ENCODE measurements at regions not wholly inside any gene's neighbourhood (a gene's known extent, or its start where the extent isn't known, plus 50 kb on each side); places are given as distances from the start of the nearest gene placed in this dataset.
"Not testable (repeated sequence)": the region's sequence is repeated elsewhere in the genome, so short reads cannot be mapped to it uniquely, and the experiment has no call there.

DNA sequence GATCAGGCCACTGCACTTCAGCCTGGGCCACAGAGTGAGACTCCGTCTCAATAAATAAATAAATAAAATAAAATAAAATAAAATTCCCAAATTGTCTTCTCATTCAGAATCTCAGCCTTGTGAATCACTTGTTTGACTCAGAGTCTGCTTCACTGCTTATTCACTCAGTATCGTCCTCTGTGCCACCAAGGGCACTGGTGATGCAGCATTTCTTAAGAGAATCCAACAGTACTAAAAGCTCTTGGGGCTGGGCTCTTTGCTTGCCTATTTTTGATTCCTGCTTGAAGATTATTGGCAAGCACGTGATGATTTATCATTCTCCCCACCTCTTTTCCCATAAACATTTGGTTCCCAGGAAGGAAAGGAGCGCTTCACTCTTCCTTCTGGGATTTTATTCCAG is 54.8 kb upstream of the HMGB1 start:
- intact Hi-C loops (cut with micrococcal nuclease): no loop called here

DNA sequence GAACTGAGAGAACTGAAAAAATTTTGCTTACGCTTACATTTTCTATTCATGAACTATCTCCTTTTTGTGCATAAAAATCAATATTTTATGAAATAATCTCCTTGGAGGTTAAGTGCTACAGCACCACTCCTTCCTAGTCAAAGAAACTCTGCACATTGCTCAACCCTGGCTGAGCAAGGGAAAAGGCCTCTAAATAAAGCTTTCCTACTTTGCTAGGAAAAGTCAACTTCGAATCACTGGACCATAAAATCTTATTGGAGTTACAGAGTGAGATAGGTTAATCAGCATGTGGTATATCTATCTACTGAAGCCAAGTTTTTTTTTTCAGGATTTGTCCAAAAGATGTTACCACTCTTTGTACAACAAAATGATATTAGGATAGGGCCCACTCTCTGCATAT is 57.5 kb upstream of the HMGB1 start:
- no peak overlapping the region for H3K27ac Mint-ChIP-seq
- H3K27me3 Mint-ChIP-seq: peaks cover 3% of the 10 kb centered on the region
- DNase-seq: no peak
- intact Hi-C loops (cut with micrococcal nuclease): no loop called here
- H3K9me3 Mint-ChIP-seq: peaks cover 4% of the 10 kb centered on the region
- no peak overlapping the region for H3K4me3 Mint-ChIP-seq
- no peaks in the 10 kb centered on the region for H3K36me3 Mint-ChIP-seq (ENCODE audit: low read depth)
- H3K4me1 Mint-ChIP-seq: peaks cover 5% of the 10 kb centered on the region

More for the DNA sequence above, 54.8 kb upstream of the HMGB1 start:
- H3K27ac Mint-ChIP-seq: no peak overlapping the region
- no peak for DNase-seq
- H3K27me3 Mint-ChIP-seq: peaks cover 7% of the 10 kb centered on the region
- H3K4me3 Mint-ChIP-seq: no peak overlapping the region
- H3K4me1 Mint-ChIP-seq: peaks cover 5% of the 10 kb centered on the region
- H3K36me3 Mint-ChIP-seq (ENCODE audit: low read depth): no peaks in the 10 kb centered on the region
- H3K9me3 Mint-ChIP-seq: peaks cover 4% of the 10 kb centered on the region

DNA sequence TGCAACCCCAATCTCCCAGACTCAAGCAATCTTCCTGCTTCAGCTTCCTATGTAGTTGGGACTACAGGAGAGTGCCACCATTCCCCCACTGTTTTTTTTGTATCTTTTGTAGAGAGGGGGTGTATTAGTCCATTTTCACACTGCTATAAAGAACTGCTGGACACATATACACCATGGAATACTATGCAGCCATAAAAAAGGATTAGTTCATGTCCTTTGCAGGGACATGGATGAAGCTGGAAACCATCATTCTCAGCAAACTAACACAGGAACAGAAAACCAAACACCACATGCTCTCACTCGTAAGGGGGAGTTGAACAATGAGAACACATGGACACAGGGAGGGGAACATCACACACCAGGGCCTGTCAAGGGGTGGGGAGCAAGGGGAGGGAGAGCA is 58.1 kb upstream of the HMGB1 start:
- H3K36me3 Mint-ChIP-seq (ENCODE audit: low read depth); H3K27ac Mint-ChIP-seq; intact Hi-C loops (cut with micrococcal nuclease); H3K4me3 Mint-ChIP-seq; H3K4me1 Mint-ChIP-seq; H3K27me3 Mint-ChIP-seq; DNase-seq; H3K9me3 Mint-ChIP-seq: not testable (repeated sequence)

DNA sequence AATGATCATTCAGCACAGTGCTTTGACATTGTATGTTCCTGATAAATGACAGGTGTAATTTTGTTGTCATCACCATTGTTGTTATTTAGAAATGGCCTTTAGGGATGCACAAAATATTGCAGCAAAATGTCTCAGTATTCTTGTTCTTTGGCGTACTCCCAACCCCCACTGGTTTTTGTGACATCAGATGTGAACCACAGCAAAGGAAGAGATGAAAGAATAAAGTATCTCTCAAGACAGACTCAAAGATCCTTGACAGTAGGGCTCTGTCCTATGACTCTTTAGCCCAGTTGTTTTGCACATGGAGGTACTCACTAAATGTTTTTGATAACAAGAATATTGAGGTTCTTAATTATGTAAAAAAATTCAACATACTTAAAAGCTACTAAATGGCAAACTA is 59.5 kb upstream of the HMGB1 start:
- H3K9me3 Mint-ChIP-seq; H3K36me3 Mint-ChIP-seq (ENCODE audit: low read depth); H3K27ac Mint-ChIP-seq; H3K27me3 Mint-ChIP-seq; H3K4me1 Mint-ChIP-seq; intact Hi-C loops (cut with micrococcal nuclease); H3K4me3 Mint-ChIP-seq: not testable (repeated sequence)
- peak; percentile 67 for DNase-seq

DNA sequence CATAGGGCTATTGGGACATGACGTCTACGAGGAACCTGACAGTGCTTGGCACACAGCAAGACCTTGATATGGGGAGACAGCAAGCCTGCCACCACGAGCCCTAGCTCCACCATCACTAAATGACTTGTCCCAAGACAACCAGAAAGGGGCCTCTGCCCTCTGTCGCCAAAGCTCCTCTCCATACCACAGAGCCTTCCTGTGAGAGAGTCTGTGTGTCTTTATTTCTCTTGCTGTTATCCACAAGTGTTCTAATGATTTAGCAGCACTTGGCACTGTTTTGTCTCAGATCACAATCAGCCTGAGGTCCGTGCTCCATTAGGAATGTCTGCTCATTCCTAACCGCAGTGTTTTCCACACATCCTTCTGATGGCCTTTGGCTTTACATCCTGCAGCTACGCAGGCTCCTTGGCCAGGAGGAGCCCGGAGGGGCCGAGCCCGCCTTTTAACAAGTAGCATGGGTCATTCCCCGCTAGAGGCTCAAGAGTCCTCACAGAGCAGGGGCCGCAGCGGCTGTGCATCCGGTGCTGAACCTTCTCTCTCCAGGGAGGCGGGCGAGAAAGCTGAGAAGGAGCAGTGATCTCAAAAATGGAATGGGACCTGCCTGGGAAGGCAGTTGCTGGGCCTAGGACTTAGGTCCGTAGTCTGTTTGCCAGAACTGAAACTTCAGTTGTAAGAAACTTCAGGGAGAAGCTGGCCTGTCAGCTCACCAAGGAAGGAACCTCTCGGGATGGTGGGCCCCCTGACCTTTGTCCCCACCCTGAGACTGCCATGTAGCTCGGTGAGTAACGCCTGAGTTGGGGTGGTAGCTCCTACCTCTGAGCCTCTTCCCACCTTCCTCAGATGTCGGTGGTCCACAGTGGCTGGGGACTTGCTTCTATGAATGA is 61.1 kb upstream of the HMGB1 start:
- no peak for DNase-seq
- peaks cover 4% of the 10 kb centered on the region for H3K9me3 Mint-ChIP-seq
- peaks cover 2% of the 10 kb centered on the region for H3K27me3 Mint-ChIP-seq
- no peak overlapping the region for H3K27ac Mint-ChIP-seq
- no peaks in the 10 kb centered on the region for H3K36me3 Mint-ChIP-seq (ENCODE audit: low read depth)
- intact Hi-C loops (cut with micrococcal nuclease): no loop called here
- H3K4me1 Mint-ChIP-seq: peaks cover 5% of the 10 kb centered on the region
- H3K4me3 Mint-ChIP-seq: no peak overlapping the region

DNA sequence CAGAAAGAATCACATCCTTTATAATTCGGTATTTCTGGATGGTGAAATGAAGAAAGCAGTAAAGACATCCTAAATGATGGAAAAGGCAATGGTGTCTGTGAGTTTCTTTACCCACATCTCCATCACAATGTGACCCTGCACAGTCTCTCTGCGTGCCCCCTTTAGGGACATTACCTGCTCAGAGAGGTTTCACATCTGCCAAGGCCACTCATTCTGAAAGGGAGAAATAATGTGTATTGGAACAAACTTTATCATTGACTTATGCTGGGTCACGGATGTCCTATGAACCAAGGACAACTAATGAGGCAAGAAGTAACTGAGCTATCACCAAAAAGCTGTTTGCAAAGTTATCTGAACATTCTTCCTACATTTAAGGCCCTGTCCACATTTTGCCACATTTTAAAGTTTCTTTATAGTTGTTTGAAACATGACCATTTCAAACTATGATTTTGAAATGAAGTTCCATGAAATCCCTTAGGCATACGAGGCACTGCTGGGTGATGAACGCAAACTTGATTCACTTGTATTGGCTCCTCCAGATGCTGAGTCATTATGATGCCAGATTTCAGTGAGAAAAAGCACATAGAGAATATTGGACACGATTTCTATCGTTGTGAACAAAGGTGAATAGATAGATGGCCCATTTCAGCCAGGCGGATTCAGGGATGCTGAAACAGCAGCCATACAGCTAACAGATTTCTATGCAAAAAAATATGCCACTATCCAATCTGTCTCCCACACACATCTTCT is 63.5 kb upstream of the HMGB1 start:
- H3K36me3 Mint-ChIP-seq (ENCODE audit: low read depth): no peaks in the 10 kb centered on the region
- H3K4me3 Mint-ChIP-seq: no peak overlapping the region
- no peak overlapping the region for H3K27ac Mint-ChIP-seq
- H3K27me3 Mint-ChIP-seq: peaks cover under 1% of the 10 kb centered on the region
- no peak for DNase-seq
- intact Hi-C loops (cut with micrococcal nuclease): no loop called here
- no peaks in the 10 kb centered on the region for H3K9me3 Mint-ChIP-seq
- H3K4me1 Mint-ChIP-seq: peaks cover 5% of the 10 kb centered on the region

DNA sequence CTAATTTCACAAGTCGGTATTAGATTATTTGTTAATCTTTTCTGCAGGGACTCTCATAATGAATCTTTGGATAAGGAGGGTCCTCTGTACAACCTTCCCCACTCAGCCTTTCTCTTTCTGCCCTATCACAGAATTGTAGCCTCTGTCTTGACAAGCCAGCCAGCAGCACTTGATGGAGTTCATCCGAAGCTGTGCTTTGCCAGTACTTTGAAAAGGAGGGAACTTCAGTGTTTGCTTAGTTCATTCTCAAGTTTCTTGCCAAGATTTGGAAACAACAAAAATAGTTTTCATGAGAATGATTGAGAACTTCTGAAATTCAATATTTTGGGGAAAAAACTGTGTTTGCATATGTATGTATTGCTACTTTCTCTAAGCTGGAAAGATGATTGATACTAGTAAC is 69.3 kb upstream of the HMGB1 start:
- Mint-ChIP-seq H3K27ac (no peak overlapping the region), H3K4me1 (no peaks in the 10 kb centered on the region), H3K4me3 (no peak overlapping the region), H3K36me3 (ENCODE audit: low read depth) (no peaks in the 10 kb centered on the region), H3K27me3 (peaks cover 9% of the 10 kb centered on the region), H3K9me3 (no peaks in the 10 kb centered on the region)
- no peak for DNase-seq
- intact Hi-C loops (cut with micrococcal nuclease): no loop called here

DNA sequence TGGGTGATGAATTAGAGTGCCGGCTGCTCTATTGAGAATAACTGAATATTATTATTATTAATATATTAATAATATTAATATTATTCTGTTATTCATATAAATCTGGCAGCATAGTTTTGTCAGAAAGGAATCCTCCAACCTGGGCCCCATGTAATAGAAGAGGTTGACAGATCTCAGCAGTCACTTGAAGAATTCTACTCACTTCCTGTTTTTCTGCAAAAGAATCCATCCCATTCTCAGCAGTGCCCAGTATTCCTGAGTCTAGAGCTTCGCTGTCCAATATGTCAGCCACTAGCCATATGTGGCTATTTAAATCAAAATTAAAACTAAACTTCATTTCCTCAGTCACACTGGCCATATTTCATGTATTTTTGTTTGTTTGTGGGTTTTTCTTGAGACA is 72.4 kb upstream of the USPL1 start:
- Mint-ChIP-seq H3K9me3 (no peaks in the 10 kb centered on the region), H3K36me3 (ENCODE audit: low read depth) (no peaks in the 10 kb centered on the region), H3K27ac (no peak overlapping the region), H3K4me1 (peaks cover 2% of the 10 kb centered on the region), H3K27me3 (peaks cover 5% of the 10 kb centered on the region), H3K4me3 (no peak overlapping the region)
- intact Hi-C loops (cut with micrococcal nuclease): no loop called here
- DNase-seq: no peak

DNA sequence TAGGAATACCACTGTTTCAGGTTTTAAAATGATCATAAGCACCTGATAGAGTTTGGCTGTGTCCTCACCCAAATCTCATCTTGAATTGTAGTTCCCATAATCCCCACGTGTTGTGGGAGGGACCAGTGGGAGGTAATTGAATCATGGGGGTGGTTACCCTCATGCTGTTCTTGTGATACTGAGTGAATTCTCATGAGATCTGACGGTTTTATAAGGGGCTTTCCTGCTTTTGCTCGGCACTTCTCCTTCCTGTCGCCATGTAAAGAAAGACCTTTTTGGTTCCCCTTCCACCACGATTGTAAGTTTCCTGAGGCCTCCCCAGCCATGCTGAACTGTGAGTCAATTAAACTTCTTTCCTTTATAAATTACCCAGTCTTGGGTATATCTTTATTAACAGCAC is 69.7 kb upstream of the USPL1 start:
- DNase-seq; H3K4me3 Mint-ChIP-seq; H3K36me3 Mint-ChIP-seq (ENCODE audit: low read depth); H3K9me3 Mint-ChIP-seq; intact Hi-C loops (cut with micrococcal nuclease); H3K27ac Mint-ChIP-seq; H3K4me1 Mint-ChIP-seq; H3K27me3 Mint-ChIP-seq: not testable (repeated sequence)

DNA sequence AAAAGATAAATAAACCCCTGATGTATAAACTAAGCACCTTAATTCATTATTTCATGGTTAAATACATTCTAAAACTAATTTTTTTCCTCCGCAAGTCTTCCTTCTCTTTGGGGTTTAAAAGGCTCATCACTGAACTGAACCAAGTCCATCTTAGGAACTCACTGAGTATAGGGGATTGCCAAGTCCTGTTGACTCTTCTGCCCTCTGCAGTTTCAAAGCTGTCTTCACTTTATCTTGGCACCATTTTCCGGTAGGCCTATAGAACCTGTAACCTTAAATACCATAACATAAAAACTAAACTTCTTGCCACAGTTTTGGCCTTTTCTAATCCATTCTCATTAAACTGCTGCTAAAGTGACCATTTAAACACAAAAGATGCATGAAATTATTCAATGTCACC is 66.5 kb upstream of the USPL1 start:
- H3K36me3 Mint-ChIP-seq (ENCODE audit: low read depth): no peaks in the 10 kb centered on the region
- H3K9me3 Mint-ChIP-seq: no peaks in the 10 kb centered on the region
- H3K4me1 Mint-ChIP-seq: peaks cover 2% of the 10 kb centered on the region
- no peak overlapping the region for H3K27ac Mint-ChIP-seq
- peak; percentile 72 for DNase-seq
- intact Hi-C loops (cut with micrococcal nuclease): loop anchor here (5.0 kb wide), 2 partner anchors 84 to 419 kb away; partner anchors contain the start of gene HMGB1
- H3K27me3 Mint-ChIP-seq: peaks cover 2% of the 10 kb centered on the region
- no peak overlapping the region for H3K4me3 Mint-ChIP-seq

DNA sequence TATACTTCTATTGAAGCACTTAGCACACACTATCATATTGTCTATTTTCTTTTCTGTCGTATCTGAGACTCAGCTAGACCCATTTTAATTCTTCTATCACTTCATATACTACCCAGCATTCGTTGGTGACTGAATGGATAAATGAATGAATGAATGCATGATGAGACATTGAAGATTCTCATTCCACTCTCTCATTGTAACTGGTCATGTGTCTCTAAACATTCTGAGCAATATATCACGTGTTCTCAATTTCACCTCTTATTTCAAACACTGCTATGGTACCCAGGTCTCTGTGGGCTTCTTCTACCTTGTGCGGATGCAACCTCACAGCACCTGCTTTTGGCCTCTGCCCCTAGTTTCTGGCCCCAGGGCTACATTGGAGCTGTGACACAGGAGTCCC is 65.2 kb upstream of the USPL1 start:
- Mint-ChIP-seq H3K36me3 (ENCODE audit: low read depth) (no peaks in the 10 kb centered on the region), H3K27ac (no peak overlapping the region)
- intact Hi-C loops (cut with micrococcal nuclease): loop anchor here (5.0 kb wide), 2 partner anchors 85 to 420 kb away; partner anchors contain the start of gene HMGB1

DNA sequence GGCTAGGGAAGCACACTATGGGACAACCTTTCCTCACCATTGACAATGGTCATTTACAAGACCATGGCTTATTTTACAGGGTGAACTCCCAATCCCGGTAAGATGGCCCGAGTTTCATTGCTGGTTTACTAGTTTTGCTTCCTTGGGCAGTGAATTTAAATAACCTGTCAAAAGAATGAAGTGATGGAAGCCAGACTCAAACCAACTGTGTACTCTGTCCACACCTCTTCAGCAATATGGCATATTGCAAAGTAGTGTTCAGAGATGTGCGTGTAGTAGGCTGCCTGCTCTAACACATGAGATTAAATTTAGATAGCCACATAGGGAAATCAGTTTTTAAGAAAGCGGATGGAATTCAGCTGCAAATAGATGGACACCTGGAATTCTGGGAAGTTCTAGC is 58.4 kb upstream of the USPL1 start:
- Mint-ChIP-seq H3K4me3 (no peak overlapping the region), H3K36me3 (ENCODE audit: low read depth) (no peaks in the 10 kb centered on the region), H3K4me1 (no peaks in the 10 kb centered on the region), H3K9me3 (no peaks in the 10 kb centered on the region), H3K27ac (no peak overlapping the region), H3K27me3 (peaks cover 44% of the 10 kb centered on the region)
- DNase-seq: no peak
- intact Hi-C loops (cut with micrococcal nuclease): no loop called here

More for the DNA sequence above, 65.2 kb upstream of the USPL1 start:
- DNase-seq: no peak
- Mint-ChIP-seq H3K27me3 (peaks cover 10% of the 10 kb centered on the region), H3K4me3 (no peak overlapping the region), H3K4me1 (peaks cover 2% of the 10 kb centered on the region), H3K9me3 (no peaks in the 10 kb centered on the region)

DNA sequence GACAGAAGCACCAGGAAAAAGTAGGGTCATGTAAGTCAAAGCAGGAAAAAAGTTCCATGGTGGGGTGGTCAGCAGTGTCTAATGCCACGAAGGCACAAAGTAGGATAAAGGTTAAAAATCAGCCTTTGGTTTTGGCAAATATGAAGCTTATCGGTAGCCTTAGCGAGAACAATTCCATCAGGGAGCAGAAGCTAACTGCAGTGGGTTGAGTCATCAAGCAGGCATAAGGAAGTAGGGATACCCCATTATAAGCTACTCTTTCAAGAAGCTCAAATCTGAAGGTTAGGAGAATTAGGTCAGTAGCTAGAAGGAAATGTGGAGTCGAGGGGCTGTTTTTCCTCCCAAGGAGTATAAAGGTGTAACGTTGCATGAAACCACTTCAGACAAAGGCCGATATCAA is 57.5 kb upstream of the USPL1 start:
- Mint-ChIP-seq H3K27ac (no peak overlapping the region), H3K27me3 (peaks cover 42% of the 10 kb centered on the region), H3K9me3 (no peaks in the 10 kb centered on the region), H3K4me1 (no peaks in the 10 kb centered on the region), H3K4me3 (no peak overlapping the region), H3K36me3 (ENCODE audit: low read depth) (no peaks in the 10 kb centered on the region)
- DNase-seq: no peak
- intact Hi-C loops (cut with micrococcal nuclease): no loop called here

DNA sequence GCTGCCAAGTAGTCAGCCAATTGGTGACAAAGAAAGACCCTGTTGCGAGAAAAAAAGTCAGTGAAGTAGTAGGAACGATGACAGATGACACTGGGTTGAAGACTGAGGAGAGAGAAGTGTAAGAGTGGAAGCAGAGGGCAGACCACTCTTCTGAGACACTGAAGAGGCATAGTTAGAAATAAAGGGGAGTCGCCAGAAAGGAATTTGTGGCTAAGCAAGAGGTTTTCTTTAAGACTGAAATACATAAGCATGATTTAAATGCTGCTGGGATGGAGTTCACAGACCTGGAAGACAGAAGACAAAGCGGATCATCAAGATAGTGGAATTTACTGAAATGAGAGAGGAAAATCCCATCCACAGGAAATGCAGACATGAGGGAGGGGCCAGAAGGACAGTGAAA is 56.2 kb upstream of the USPL1 start:
- no peak overlapping the region for H3K27ac Mint-ChIP-seq
- intact Hi-C loops (cut with micrococcal nuclease): no loop called here
- H3K27me3 Mint-ChIP-seq: peaks cover 43% of the 10 kb centered on the region
- H3K9me3 Mint-ChIP-seq: no peaks in the 10 kb centered on the region
- H3K36me3 Mint-ChIP-seq (ENCODE audit: low read depth): no peaks in the 10 kb centered on the region
- DNase-seq: no peak
- peaks cover 4% of the 10 kb centered on the region for H3K4me1 Mint-ChIP-seq
- H3K4me3 Mint-ChIP-seq: no peak overlapping the region

Measured in activated CD4-positive, alpha-beta T cell treated with anti-CD3 and anti-CD28 coated beads, Interleukin-2, amount 10 ng/mL, durations not matched to agents 24 days and 14 days (primary cell).